ENCODE measurements at regions not wholly inside any gene's neighbourhood (a gene's known extent, or its start where the extent isn't known, plus 50 kb on each side); places are given as distances from the start of the nearest gene placed in this dataset.

DNA sequence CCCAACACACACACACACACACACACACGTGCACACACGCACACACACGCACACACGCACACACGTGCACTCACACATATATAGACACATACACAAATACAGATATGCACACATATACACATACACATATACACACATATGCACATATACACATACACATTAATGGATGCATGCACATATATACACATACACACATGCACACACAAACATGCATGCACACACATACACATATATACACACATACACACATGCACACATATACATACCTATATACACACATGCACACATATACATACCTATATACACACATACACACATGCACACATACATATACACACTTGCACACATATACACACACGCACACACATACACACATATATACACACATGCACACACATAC is 312.4 kb upstream of the PFKP start:
- TF ChIP-seq, protein P1, sequence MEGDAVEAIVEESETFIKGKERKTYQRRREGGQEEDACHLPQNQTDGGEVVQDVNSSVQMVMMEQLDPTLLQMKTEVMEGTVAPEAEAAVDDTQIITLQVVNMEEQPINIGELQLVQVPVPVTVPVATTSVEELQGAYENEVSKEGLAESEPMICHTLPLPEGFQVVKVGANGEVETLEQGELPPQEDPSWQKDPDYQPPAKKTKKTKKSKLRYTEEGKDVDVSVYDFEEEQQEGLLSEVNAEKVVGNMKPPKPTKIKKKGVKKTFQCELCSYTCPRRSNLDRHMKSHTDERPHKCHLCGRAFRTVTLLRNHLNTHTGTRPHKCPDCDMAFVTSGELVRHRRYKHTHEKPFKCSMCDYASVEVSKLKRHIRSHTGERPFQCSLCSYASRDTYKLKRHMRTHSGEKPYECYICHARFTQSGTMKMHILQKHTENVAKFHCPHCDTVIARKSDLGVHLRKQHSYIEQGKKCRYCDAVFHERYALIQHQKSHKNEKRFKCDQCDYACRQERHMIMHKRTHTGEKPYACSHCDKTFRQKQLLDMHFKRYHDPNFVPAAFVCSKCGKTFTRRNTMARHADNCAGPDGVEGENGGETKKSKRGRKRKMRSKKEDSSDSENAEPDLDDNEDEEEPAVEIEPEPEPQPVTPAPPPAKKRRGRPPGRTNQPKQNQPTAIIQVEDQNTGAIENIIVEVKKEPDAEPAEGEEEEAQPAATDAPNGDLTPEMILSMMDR (IDR thresholded peaks at IDR 0.05; ENCODE audit: borderline replicate concordance, extremely low read depth, low read length, poor library complexity, severe bottlenecking) = no peak
- no peak for TF ChIP-seq EZH2 (IDR thresholded peaks at IDR 0.05; ENCODE audit: borderline replicate concordance, low read depth, low read length, severe bottlenecking)

All from DND-41 (cell line).